ENCODE measurements at regions not wholly inside any gene's neighbourhood (a gene's known extent, or its start where the extent isn't known, plus 50 kb on each side); places are given as distances from the start of the nearest gene placed in this dataset.

DNA sequence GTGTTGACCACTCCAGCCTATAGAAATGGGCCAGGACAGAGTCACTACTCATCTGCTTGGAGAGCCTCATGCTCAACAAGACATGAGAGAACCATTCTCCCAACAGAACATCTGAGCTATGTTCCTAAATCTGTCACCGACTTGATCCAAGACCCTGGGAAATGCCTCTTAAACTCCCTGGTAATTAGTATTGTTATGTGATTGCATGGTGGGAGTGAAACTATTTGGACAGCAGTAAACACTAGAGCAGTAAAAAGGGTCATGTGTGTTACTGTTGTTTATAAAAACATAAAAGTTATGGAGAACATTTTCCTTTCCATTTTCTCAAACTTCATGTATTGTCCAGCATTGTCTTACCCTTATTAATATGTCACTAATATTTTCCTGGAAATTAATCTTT, 369.8 kb upstream of the FAT3 start:
- no peak for DNase-seq

DNA sequence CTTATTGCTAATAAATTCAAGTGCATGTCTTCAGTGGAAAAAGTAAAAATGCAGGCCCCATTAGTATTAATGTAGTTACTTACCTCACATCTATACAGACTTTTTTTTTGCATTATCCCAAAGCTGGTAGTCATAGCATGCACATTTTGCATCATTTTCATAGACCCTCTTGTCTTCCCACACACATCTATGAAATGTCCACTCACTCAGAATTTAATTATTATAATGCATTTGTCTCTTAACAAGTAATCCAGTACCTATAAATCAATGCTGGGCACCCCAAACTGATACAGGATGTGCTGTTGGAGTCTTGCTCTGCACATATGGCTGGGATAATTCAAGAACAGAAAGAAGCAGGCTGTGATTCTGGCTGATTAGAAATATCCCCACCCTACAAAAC, 370.4 kb upstream of the FAT3 start:
- no peak for DNase-seq

DNA sequence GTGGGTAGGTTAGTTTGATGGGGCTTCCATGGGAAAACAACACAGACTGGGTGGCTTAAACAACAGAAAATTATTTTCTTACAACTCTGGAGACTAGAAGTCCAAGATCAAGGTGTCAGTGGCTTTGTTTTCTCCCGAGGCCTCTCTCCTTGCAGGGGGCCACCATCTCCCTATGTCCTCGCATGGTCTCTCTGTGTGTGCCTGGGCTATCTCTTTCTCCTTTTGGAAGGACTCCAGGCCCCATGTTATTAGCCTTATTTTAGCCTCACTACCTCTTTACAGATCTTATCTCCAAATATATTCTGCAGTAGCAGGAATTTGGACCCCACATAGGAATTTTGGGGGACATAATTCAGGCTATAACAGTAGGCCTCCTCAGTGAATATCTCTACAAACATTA, 372.7 kb upstream of the FAT3 start:
- DNase-seq: no peak

GRCh38 chr11:91850533-91851275, 373.9 kb upstream of the FAT3 start:
- DNase-seq: no peak

DNA sequence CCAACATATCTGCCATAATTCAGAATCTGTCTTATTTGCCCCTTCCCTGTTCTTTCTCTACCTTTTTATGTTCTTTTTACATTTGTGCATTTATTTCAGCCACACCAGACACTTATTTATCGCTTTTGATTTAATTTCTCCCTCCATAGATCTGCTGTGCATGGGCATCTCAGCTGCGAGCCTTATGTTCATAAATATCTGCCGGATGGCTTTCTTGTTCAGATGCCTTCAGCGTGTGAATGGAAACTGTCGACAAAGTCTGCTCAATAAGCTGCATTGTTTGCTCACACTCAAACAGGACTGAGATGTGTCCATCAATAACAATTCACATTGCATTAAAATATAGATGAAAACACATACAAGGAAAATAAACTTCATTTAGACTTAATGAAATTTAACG, 374.6 kb upstream of the FAT3 start:
- no peak for DNase-seq

GRCh38 chr11:91846649-91847048, 378.0 kb upstream of the FAT3 start:
- DNase-seq: no peak

DNA sequence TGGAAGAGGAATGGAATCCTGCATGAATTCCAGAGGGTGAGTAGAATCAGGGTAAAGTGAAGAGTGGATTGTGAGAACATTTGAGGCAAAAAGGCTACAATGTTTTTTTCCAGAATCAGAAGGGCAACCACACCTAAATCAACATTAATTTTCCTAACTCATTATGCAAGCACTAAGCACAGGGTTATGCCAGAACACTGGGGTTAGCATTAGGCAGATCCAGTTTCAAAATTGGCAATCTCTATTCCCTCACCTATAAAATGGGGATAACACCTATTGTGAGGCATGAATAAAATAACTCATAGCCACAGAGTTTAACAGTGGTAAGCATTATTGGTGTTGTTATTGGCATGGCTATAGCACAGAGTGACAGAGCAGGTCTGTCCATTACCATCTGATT, 378.6 kb upstream of the FAT3 start:
- no peak for DNase-seq

- no peak for DNase-seq
These were observed 383.9 kb upstream of the FAT3 start for GRCh38 chr11:91840640-91841240.

GRCh38 chr11:91837411-91838330, 386.9 kb upstream of the FAT3 start:
- DNase-seq: no peak

GRCh38 chr11:91835051-91835560, 389.5 kb upstream of the FAT3 start:
- DNase-seq: no peak

GRCh38 chr11:91828901-91829300, 395.7 kb upstream of the FAT3 start:
- DNase-seq: no peak

- no peak for DNase-seq
These were observed 398.8 kb upstream of the FAT3 start for GRCh38 chr11:91825777-91826176.

- no peak for DNase-seq
These were observed 401.3 kb upstream of the FAT3 start for GRCh38 chr11:91823252-91823830.

DNA sequence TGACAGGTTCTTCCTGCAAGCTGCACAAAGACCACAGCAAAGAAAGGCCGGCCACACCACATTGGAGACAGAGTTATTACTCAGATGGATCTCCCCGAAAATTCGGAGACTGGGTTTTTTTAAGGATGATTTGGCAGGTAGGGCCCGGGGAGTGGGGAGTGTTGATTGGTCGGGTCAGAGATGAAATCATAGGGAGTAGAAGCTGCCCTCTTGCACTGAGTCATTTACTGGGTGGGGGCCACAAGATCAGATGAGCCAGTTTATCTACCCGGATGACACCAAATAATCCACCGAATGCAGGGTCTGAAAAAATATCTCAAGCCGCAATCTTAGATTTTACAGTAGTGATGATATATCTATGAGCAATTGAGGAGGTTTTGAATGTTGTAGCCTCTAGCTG, 401.8 kb upstream of the FAT3 start:
- DNase-seq: no peak

DNA sequence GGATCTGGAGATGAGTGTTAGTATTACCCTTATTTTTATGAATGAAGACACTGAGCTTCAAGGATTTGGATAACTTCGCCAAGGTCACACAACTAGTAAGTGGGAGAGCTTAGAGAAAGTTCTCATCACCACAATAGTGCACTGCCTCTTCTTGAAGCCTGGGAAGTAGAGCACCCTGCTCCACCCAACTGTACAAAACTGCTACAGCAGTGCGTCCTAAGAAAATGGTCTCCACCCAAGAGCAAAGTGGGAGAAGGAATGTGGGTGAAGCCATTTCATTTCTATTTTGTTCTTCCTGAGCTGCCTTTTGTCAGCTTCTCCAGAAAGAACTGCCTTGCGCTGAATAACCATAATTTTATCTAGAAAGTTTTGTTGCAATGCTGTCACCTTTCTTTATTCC, 403.9 kb upstream of the FAT3 start:
- DNase-seq: no peak

DNA sequence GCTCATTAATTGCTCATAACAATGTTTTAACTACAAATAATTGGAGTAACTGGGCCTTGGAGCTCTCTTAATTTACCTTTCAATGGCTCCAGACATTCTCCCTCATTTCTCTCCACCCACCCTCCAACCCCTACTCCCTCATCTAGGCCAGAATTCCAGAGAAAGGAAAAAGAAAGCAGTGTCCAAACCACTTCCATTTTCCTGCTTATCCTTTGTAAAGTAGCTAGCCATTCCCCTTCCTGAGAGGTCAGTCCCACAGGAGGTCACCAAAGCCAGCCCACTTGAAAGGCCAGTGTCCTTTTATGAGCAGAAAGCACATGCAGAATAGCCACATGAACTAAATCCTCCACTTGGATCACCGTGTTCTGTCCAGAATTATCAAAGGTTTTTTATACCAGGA, 404.8 kb upstream of the FAT3 start:
- no peak for DNase-seq

DNA sequence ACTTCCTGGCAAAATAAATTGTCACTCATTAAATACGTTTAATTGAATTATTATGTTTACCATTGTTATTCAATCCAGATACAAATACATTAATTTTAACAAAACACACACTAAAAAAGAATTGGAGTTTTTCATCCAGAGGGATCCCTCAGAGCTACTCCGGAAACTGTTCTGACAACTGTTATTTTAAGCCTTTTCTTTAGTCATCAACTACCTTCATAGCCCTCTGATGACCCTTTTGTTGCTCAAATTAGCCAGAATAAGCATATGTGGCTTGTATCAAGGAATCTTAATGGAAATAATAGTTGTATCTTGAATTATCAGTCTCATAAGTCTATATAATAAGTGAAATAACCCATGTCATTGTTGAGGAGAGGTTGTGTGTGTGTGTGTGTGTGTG, 405.4 kb upstream of the FAT3 start:
- DNase-seq: no peak

DNA sequence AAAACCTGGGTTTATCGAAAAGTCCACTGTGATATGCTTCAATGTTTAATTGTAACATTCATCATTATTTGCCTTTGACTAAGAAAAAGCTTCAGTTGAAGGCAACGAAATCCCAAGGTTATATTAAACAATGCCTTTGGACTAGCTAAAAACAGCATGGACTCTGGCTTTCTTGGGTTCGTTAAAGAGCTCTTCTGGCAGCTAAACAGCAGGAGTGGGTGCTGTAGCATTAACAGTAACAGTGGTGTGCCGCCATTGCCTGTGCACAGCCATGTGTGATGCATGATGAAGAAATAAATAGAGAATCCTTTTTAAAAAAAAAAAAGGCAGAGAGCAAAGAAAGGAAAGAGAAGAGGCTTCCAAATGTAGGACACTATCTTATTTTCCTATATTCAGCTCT, 406.6 kb upstream of the FAT3 start:
- DNase-seq: no peak

GRCh38 chr11:91813263-91813662, 411.4 kb upstream of the FAT3 start:
- no peak for DNase-seq

DNA sequence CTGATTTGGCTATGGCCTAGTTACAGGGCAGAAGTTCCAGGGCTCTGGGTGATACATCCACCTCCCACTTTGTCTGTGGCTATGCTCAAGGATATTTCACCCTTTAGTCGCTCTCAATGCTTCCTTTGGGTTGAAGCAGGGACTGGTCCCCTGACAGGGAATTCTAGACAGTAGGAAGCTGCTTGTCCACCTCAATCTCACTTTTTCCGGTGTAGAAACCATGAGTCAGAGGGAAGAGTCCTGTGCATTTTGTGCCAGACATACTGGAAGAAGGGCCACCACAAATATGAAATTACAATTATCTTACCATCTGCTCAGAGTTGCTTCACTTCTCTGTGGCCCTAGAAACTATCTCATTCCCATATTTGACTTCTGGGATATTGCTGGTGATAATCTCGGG, 413.7 kb upstream of the FAT3 start:
- DNase-seq: no peak

GRCh38 chr11:91805293-91805692, 419.3 kb upstream of the FAT3 start:
- DNase-seq: no peak

GRCh38 chr11:91804042-91804441, 420.6 kb upstream of the FAT3 start:
- DNase-seq: no peak

DNA sequence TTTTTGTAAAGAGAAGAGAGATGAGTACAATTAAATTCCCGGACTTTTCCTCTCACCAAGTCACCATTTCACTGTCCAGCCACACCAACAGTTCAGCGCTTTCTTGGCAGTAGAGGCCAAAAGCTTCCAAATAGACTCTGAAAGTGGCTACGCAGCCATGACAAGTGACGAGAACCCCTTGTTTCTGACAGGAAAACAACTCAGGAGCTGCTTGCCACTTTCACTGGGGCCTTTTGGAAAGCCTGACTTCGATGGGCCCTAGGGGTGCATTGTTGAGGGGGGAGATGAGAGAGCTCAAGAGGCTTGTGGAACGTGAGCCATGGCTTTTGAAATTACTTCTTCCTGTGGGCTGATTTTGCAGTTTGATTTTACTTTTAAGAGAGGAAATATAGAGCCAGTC, 422.1 kb upstream of the FAT3 start:
- no peak for DNase-seq
